ENCODE measurements at regions not wholly inside any gene's neighbourhood (a gene's known extent, or its start where the extent isn't known, plus 50 kb on each side); places are given as distances from the start of the nearest gene placed in this dataset.

DNA sequence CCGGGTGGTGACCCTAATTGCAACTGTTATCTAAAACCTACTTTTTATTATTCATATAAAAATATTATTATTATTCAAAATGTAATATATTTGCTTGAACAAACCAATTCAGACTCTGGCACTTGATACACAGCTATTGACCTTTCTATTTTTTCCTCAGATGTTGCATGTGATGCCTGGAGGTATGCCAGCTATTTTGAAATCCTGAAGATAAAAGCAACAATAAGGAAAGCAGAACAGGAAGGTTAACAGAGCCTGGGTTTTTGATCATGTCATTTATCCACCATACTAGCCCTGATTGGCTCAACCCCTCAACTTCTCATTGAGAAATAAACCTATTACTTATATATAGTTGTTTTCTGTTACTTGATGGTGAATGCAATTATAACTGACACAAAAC lies 340.9 kb upstream of the KIF2A start:
- WGBS (ENCODE audit: insufficient coverage, low coverage, low lambda C conversion rate, missing lambda C conversion rate), result 69% methylated on average over 1 of the region's 1 CpG
- intact Hi-C loops (cut with DNase I), result no loop called here
- Histone ChIP-seq H3K36me3 (no peaks in the 10 kb centered on the region), H3K9me3 (no peaks in the 10 kb centered on the region), H3K4me1 (no peaks in the 10 kb centered on the region), H3K4me3 (no peak overlapping the region), H3K27me3 (no peaks in the 10 kb centered on the region), H3K27ac (no peak overlapping the region)
- DNase-seq (no peak), ATAC-seq (peak in 2 of 4 donors; percentile 42 to 71)
- no peak for TF ChIP-seq POLR2A (IDR thresholded peaks at IDR 0.05)
- TF ChIP-seq, protein P1, sequence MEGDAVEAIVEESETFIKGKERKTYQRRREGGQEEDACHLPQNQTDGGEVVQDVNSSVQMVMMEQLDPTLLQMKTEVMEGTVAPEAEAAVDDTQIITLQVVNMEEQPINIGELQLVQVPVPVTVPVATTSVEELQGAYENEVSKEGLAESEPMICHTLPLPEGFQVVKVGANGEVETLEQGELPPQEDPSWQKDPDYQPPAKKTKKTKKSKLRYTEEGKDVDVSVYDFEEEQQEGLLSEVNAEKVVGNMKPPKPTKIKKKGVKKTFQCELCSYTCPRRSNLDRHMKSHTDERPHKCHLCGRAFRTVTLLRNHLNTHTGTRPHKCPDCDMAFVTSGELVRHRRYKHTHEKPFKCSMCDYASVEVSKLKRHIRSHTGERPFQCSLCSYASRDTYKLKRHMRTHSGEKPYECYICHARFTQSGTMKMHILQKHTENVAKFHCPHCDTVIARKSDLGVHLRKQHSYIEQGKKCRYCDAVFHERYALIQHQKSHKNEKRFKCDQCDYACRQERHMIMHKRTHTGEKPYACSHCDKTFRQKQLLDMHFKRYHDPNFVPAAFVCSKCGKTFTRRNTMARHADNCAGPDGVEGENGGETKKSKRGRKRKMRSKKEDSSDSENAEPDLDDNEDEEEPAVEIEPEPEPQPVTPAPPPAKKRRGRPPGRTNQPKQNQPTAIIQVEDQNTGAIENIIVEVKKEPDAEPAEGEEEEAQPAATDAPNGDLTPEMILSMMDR (IDR thresholded peaks at IDR 0.05), result no peak

GRCh38 chr5:61965490-61965889 lies 340.5 kb upstream of the KIF2A start:
- Histone ChIP-seq H3K27ac (no peak overlapping the region), H3K36me3 (no peaks in the 10 kb centered on the region), H3K9me3 (no peaks in the 10 kb centered on the region), H3K4me1 (no peaks in the 10 kb centered on the region), H3K27me3 (no peaks in the 10 kb centered on the region), H3K4me3 (no peak overlapping the region)
- DNase-seq (no peak), ATAC-seq (no peak)
- intact Hi-C loops (cut with DNase I), result no loop called here
- 58% methylated on average over 4 of the region's 5 CpGs for WGBS (ENCODE audit: insufficient coverage, low coverage, low lambda C conversion rate, missing lambda C conversion rate)
- no peak for TF ChIP-seq POLR2A (IDR thresholded peaks at IDR 0.05)
- TF ChIP-seq, protein P1 (IDR thresholded peaks at IDR 0.05), result no peak

- ATAC-seq, result no peak
- H3K9me3 ChIP-seq, result no peaks in the 10 kb centered on the region
- H3K27ac ChIP-seq, result no peak overlapping the region
- intact Hi-C loops (cut with DNase I), result no loop called here
- no peak for DNase-seq
- 24% methylated on average over 1 of the region's 1 CpG for WGBS (ENCODE audit: insufficient coverage, low coverage, low lambda C conversion rate, missing lambda C conversion rate)
- no peaks in the 10 kb centered on the region for H3K4me1 ChIP-seq
- H3K4me3 ChIP-seq, result no peak overlapping the region
- no peak for TF ChIP-seq POLR2A (IDR thresholded peaks at IDR 0.05)
- TF ChIP-seq, protein P1 (IDR thresholded peaks at IDR 0.05), result no peak
- no peaks in the 10 kb centered on the region for H3K36me3 ChIP-seq
- H3K27me3 ChIP-seq, result no peaks in the 10 kb centered on the region
Measured at GRCh38 chr5:61966296-61966955, 339.6 kb upstream of the KIF2A start.

DNA sequence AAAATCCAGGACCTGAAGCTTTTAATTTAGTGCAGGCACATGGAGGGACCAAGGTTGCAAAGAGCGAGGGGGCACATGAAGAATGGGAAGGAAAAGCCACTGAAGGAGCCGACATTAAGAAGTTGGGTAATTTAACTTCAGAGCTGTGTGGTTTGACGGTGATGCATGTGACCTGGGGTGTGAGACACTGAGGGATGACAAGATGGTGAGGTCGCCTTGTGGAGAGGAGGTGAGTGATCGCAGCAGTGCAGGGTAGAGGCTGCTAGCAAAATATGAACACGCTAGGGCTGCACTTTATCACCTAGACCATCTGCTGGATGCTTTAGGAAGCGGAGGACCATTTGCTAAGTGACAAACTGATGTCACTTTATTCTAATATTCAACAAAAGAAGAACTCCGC lies 339.0 kb upstream of the KIF2A start:
- intact Hi-C loops (cut with DNase I), result no loop called here
- H3K27ac ChIP-seq, result no peak overlapping the region
- no peaks in the 10 kb centered on the region for H3K36me3 ChIP-seq
- H3K9me3 ChIP-seq, result no peaks in the 10 kb centered on the region
- 51% methylated on average over 8 of the region's 8 CpGs for WGBS (ENCODE audit: insufficient coverage, low coverage, low lambda C conversion rate, missing lambda C conversion rate)
- TF ChIP-seq POLR2A (IDR thresholded peaks at IDR 0.05), result no peak
- TF ChIP-seq, protein P1 (IDR thresholded peaks at IDR 0.05), result no peak
- no peak for DNase-seq
- H3K4me1 ChIP-seq, result no peaks in the 10 kb centered on the region
- H3K4me3 ChIP-seq, result no peak overlapping the region
- no peaks in the 10 kb centered on the region for H3K27me3 ChIP-seq
- no peak for ATAC-seq

DNA sequence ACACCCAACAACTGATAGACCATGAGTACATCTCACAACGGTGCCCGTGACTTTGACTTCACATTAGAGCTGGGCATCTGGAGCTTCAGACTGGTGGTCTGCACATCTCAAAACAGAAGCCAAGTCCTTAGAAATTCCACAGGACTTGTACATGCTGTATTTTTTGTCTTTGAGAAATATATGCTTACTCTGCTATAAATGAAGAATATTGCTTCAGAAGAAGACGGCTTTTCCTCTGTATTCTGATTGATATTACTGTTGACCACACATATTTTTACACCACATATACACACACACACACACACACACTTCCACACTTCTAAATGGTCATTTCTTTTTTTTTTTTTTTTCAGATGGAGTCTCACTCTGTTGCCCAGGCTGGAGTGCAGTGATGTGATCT lies 338.3 kb upstream of the KIF2A start:
- H3K27ac ChIP-seq, result no peak overlapping the region
- TF ChIP-seq POLR2A (IDR thresholded peaks at IDR 0.05), result no peak
- TF ChIP-seq, protein P1 (IDR thresholded peaks at IDR 0.05), result no peak
- H3K9me3 ChIP-seq, result no peaks in the 10 kb centered on the region
- DNase-seq, result no peak
- no peak overlapping the region for H3K4me3 ChIP-seq
- ATAC-seq, result no peak
- intact Hi-C loops (cut with DNase I), result no loop called here
- no peaks in the 10 kb centered on the region for H3K27me3 ChIP-seq
- 66% methylated on average over 3 of the region's 3 CpGs for WGBS (ENCODE audit: insufficient coverage, low coverage, low lambda C conversion rate, missing lambda C conversion rate)
- no peaks in the 10 kb centered on the region for H3K4me1 ChIP-seq
- no peaks in the 10 kb centered on the region for H3K36me3 ChIP-seq
